DOHH2 (cell line): ENCODE measurements at regions not wholly inside any gene's neighbourhood (a gene's known extent, or its start where the extent isn't known, plus 50 kb on each side); places are given as distances from the start of the nearest gene placed in this dataset.
A peak's percentile ranks its signal among the peaks of the same experiment; 100 is the strongest.

Experiments used
- H3F3A ChIP-seq: fragments of 200-600 bp; sonication (generic), shearing (Covaris generic); 2 replicates; pipeline ENCODE4 v1.6.0; 2016; ENCODE audit warnings: antibody characterized with exemption, mild to moderate bottlenecking; ENCODE audit not compliant: control insufficient read depth, insufficient read depth
- H3K27ac ChIP-seq: fragments of 200-600 bp; sonication (generic); 2 replicates; pipeline ENCODE4 v1.5.1; 2014; ENCODE audit warnings: low read depth, mild to moderate bottlenecking, low read length, moderate library complexity
- H3K27me3 ChIP-seq: fragments of 200-600 bp; sonication (generic); 2 replicates; pipeline ENCODE4 v1.6.1; 2014; ENCODE audit warnings: mild to moderate bottlenecking, low read length, mixed read lengths; ENCODE audit not compliant: control insufficient read depth
- H3K36me3 ChIP-seq: fragments of 200-600 bp; sonication (generic); 2 replicates; pipeline ENCODE4 v1.6.1; 2014; ENCODE audit warnings: mild to moderate bottlenecking, low read length, moderate library complexity, mixed read lengths; ENCODE audit not compliant: control insufficient read depth
- H3K4me1 ChIP-seq: fragments of 200-600 bp; sonication (generic); 2 replicates; pipeline ENCODE4 v1.6.1; 2014; ENCODE audit warnings: mild to moderate bottlenecking, low read length, mixed read lengths; ENCODE audit not compliant: control insufficient read depth
- H3K4me2 ChIP-seq: fragments of 200-600 bp; sonication (generic); 2 replicates; pipeline ENCODE4 v1.6.0; 2014; ENCODE audit warnings: mild to moderate bottlenecking, low read length, moderate library complexity
- H3K4me3 ChIP-seq: fragments of 200-600 bp; sonication (generic); 2 replicates; pipeline ENCODE4 v1.5.1; 2014; ENCODE audit warnings: mild to moderate bottlenecking, low read length, mixed read lengths
- H3K79me2 ChIP-seq: fragments of 200-600 bp; sonication (generic); 2 replicates; pipeline ENCODE4 v1.6.1; 2014; ENCODE audit warnings: mild to moderate bottlenecking, low read length, mixed read lengths; ENCODE audit not compliant: control insufficient read depth
- H3K9me2 ChIP-seq: fragments of 200-600 bp; sonication (generic); replicated peaks from 2 replicates; pipeline ENCODE4 v1.6.1; 2014; ENCODE audit warnings: mild to moderate bottlenecking, low read length, mixed read lengths; ENCODE audit not compliant: control insufficient read depth
- H3K9me3 ChIP-seq: fragments of 200-600 bp; sonication (generic); 2 replicates; pipeline ENCODE4 v1.6.1; 2014; ENCODE audit warnings: antibody characterized with exemption, low read length, mixed read lengths; ENCODE audit not compliant: control insufficient read depth, insufficient read depth
- H4K20me1 ChIP-seq: fragments of 200-600 bp; sonication (generic); 2 replicates; pipeline ENCODE4 v1.6.0; 2014; ENCODE audit warnings: low read depth, mild to moderate bottlenecking, antibody characterized with exemption, low read length, moderate library complexity; ENCODE audit not compliant: control insufficient read depth, insufficient read depth
- CTCF ChIP-seq: fragments of 200-600 bp; sonication (generic); IDR thresholded peaks from one replicate; pipeline ENCODE4 v1.5.1; 2014; ENCODE audit warnings: antibody characterized with exemption, mild to moderate bottlenecking, low read depth, low read length; ENCODE audit not compliant: poor library complexity, severe bottlenecking
- EZH2phosphoT487 ChIP-seq: fragments of 200-600 bp; sonication (generic); IDR thresholded peaks from 2 replicates; pipeline ENCODE4 v1.6.1; 2017; ENCODE audit warnings: borderline replicate concordance, mild to moderate bottlenecking, antibody characterized with exemption, low read length, moderate library complexity, mixed read lengths

DNA sequence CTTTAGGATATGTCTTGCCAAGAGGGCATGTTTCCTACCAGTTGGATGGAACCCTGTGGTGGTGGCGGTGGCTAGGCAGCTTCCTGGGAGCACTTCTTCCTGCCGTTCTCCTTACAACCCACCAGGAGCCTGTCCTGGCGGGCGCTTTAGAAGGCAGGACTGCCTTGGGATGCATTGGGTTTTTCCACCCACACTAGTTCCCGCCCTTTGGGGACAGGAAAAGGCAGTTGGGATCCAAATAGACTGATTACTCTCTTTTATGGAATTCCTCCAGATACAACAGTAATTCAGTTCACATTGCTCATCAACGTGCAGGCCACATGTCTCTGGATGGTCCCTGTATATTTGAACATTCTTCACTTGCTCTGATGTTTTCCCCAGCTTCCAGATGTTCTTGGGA is 305.7 kb upstream of the SSTR1 start:
- Histone ChIP-seq H3F3A (no peaks in the 10 kb centered on the region), H3K79me2 (no peaks in the 10 kb centered on the region), H3K4me1 (no peaks in the 10 kb centered on the region), H3K4me3 (no peak overlapping the region), H4K20me1 (no peaks in the 10 kb centered on the region), H3K27ac (no peak overlapping the region), H3K4me2 (no peak overlapping the region), H3K9me3 (no peaks in the 10 kb centered on the region), H3K36me3 (no peaks in the 10 kb centered on the region), H3K27me3 (0 out of 2 replicates have a peak, but pooled peaks cover 3% of the 10 kb centered on the region), H3K9me2 (no peaks in the 10 kb centered on the region)
- no peak for TF ChIP-seq EZH2phosphoT487
- no peak for TF ChIP-seq CTCF

DNA sequence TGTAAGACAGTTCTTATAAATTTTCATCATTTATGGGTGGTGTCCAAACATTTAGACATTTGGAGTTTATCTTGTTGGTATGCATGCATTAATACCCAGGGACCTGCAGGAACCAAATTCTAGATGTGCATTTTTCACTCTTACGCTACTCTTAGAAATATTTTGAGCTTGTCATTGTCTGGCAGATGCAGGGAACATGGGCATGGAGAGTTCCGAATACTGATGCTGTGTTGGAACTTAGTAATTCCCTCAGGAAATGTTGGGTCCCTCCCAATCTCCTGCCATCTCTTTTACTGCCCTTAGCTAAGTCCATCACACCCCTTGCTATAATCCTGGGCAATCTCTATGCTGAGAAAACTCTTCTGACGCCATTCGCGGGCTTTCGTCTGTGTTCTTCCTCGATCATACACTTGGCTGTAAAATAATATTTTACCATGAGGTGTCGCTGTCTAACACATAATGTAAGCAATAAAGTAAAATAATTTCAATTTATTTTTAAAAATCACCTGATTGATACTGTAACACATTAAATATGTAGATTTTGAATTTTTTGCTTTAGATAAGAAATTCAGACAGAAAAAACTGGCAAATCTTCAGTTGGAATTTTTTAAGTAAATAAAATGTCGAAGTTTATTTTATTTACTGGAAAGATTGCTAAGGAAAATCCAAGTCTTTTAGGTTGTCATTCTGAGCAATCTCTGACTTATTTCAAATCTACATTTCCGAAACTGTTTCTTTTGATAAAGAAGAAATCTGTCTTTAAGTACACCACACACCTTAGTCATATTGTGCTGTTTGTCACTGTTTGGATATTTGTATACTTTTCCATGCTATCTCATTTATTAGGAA is 304.1 kb upstream of the SSTR1 start:
- no peaks in the 10 kb centered on the region for H3K9me3 ChIP-seq
- no peaks in the 10 kb centered on the region for H3F3A ChIP-seq
- H4K20me1 ChIP-seq: no peaks in the 10 kb centered on the region
- no peaks in the 10 kb centered on the region for H3K36me3 ChIP-seq
- no peak overlapping the region for H3K4me3 ChIP-seq
- H3K9me2 ChIP-seq: no peaks in the 10 kb centered on the region
- H3K27ac ChIP-seq: no peak overlapping the region
- no peaks in the 10 kb centered on the region for H3K79me2 ChIP-seq
- TF ChIP-seq EZH2phosphoT487: no peak
- TF ChIP-seq CTCF: peak; percentile 54
- no peak overlapping the region for H3K4me2 ChIP-seq
- 0 out of 2 replicates have a peak, but pooled peaks cover 3% of the 10 kb centered on the region for H3K27me3 ChIP-seq
- H3K4me1 ChIP-seq: no peaks in the 10 kb centered on the region

DNA sequence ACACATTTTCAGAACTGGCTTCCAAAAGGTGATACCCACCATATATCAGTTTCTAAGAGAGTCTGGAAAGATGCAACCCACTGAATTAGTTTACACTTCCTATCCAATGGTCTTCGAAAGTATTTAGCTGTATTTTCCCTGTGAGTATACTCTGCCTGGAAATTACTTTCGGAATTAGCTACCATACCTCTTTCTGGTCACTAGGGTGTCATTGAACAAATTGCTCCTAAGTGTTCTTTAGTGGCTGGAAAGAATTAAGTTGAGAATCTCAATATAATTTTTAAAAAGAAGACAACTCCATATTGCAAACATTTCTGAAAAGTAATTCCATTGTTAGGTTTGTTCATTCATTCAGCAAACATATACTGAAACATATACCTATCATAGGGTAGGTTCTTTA is 283.1 kb upstream of the SSTR1 start:
- no peak overlapping the region for H3K27ac ChIP-seq
- no peaks in the 10 kb centered on the region for H3F3A ChIP-seq
- no peaks in the 10 kb centered on the region for H3K36me3 ChIP-seq
- no peaks in the 10 kb centered on the region for H4K20me1 ChIP-seq
- H3K4me2 ChIP-seq: no peak overlapping the region
- H3K9me2 ChIP-seq: no peaks in the 10 kb centered on the region
- H3K9me3 ChIP-seq: no peaks in the 10 kb centered on the region
- TF ChIP-seq EZH2phosphoT487: no peak
- TF ChIP-seq CTCF: no peak
- H3K4me1 ChIP-seq: no peaks in the 10 kb centered on the region
- no peaks in the 10 kb centered on the region for H3K79me2 ChIP-seq
- no peaks in the 10 kb centered on the region for H3K27me3 ChIP-seq
- H3K4me3 ChIP-seq: no peak overlapping the region
